Tibial artery (tissue), 4 donors: ENCODE measurements at regions not wholly inside any gene's neighbourhood (a gene's known extent, or its start where the extent isn't known, plus 50 kb on each side); places are given as distances from the start of the nearest gene placed in this dataset.

Experiments
- DNase-seq, 2 donors: peaks; one replicate each; pipeline ENCODE4 v3.0.0-alpha.2; 2019
- H3K27ac ChIP-seq, 2 donors: fragments of 200-600 bp; sonication (generic) in 1 of 2; 1 replicate in 1 of 2; 2 replicates in 1 of 2; pipeline ENCODE4 v1.5.1; 2018 to 2019; ENCODE audit warnings: mild to moderate bottlenecking in 1 of 2
- H3K27me3 ChIP-seq, 2 donors: fragments of 200-600 bp; sonication (generic) in 1 of 2; one replicate each; pipeline versions ENCODE4 v1.5.1 to v1.6.0; 2016 to 2019
- H3K36me3 ChIP-seq, 3 donors: fragments of 200-600 bp; sonication (generic) in 2 of 3; one replicate each; pipeline ENCODE4 v1.5.1; 2016 to 2019; ENCODE audit warnings: mild to moderate bottlenecking in 2 of 3
- H3K4me1 ChIP-seq, 4 donors: fragments of 200-600 bp; sonication (generic) in 2 of 4; 1 replicate in 3 of 4; 2 replicates in 1 of 4; pipeline ENCODE4 v1.5.1; 2016 to 2019
- H3K4me3 ChIP-seq, 2 donors: fragments of 200-600 bp; sonication (generic) in 1 of 2; 1 replicate in 1 of 2; 2 replicates in 1 of 2; pipeline ENCODE4 v1.5.1; 2018 to 2019; ENCODE audit warnings: mild to moderate bottlenecking in 2 of 2
- H3K9me3 ChIP-seq, 3 donors: fragments of 200-600 bp; sonication (generic) in 1 of 3; one replicate each; pipeline ENCODE4 v1.5.1; 2016 to 2019
- intact Hi-C: fragments of 100-400 bp; cut with DNase I; formaldehyde crosslinking; loops from one replicate; pipeline ENCODE4 v1.15.0; 2023; ENCODE audit warnings: low total_unique reads
- TF ChIP-seq, protein P1 (sequence below), 2 experiments: fragments of 200-600 bp in 1 of 2; fragments of 450-650 bp in 1 of 2; IDR thresholded peaks; one replicate each; pipeline ENCODE4 v1.5.1; 2017 to 2019; ENCODE audit warnings: antibody characterized with exemption in 2 of 2, mild to moderate bottlenecking in 1 of 2, moderate library complexity in 1 of 2

DNA sequence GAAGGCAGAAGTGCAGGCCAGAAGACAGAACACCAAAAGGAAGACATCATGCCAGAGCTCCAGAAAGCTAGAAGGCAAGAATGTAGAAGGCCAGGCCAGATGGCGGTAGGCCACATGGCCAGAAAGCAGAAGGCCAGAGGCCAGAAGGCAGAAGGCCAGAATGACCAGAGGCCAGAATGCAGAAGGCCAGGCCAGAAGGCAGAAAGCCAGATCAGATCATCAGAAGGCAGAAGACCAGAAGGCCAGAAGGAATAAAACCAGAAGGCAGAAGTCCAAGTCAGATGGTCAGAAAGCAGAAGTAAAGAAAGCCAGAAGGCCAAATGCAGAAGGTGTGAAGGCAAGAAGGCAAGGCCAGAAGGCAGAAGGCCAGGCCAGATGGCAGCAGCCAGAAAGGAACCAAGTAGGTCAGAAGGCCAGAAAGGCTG is 185.0 kb downstream of the TUBA3C start:
- no peak for DNase-seq
- intact Hi-C loops = no loop called here
- H3K27me3 ChIP-seq = no peaks in the 10 kb centered on the region

DNA sequence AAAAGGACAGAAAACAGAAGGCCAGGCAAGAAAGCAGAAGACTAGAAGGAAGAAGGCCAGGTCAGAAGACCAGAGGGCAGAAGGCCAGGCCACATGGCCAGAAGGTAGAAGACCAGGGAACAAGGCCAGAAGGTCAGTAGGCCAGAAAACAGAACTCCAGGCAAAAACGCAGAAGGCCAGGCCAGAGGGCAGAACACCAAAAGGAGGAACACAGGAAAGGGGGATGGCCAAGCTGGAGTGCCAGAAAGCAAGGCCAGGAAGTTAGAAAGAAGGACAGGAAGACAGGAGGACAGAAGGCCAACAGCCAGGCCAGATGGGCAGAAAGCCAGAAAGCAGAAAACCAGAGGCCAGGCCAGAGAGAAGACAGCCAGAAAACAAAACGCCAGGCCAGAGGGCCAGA is 185.4 kb downstream of the TUBA3C start:
- TF ChIP-seq, protein P1, sequence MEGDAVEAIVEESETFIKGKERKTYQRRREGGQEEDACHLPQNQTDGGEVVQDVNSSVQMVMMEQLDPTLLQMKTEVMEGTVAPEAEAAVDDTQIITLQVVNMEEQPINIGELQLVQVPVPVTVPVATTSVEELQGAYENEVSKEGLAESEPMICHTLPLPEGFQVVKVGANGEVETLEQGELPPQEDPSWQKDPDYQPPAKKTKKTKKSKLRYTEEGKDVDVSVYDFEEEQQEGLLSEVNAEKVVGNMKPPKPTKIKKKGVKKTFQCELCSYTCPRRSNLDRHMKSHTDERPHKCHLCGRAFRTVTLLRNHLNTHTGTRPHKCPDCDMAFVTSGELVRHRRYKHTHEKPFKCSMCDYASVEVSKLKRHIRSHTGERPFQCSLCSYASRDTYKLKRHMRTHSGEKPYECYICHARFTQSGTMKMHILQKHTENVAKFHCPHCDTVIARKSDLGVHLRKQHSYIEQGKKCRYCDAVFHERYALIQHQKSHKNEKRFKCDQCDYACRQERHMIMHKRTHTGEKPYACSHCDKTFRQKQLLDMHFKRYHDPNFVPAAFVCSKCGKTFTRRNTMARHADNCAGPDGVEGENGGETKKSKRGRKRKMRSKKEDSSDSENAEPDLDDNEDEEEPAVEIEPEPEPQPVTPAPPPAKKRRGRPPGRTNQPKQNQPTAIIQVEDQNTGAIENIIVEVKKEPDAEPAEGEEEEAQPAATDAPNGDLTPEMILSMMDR (IDR thresholded peaks at IDR 0.05) = no peak
- Histone ChIP-seq H3K4me3 (no peak overlapping the region), H3K4me1 (peaks cover 0 to 38% (median 13%) of the 10 kb centered on the region in 4 donors), H3K27me3 (no peaks in the 10 kb centered on the region), H3K9me3 (peaks cover 0 to 15% (median 0%) of the 10 kb centered on the region in 3 donors), H3K36me3 (no peaks in the 10 kb centered on the region), H3K27ac (no peak overlapping the region)
- intact Hi-C loops = no loop called here
- no peak for DNase-seq

More for the DNA sequence above, 185.0 kb downstream of the TUBA3C start:
- Histone ChIP-seq H3K9me3 (peaks cover 0 to 15% (median 0%) of the 10 kb centered on the region in 3 donors), H3K4me1 (peaks cover 0 to 38% (median 13%) of the 10 kb centered on the region in 4 donors), H3K36me3 (no peaks in the 10 kb centered on the region), H3K4me3 (no peak overlapping the region), H3K27ac (no peak overlapping the region)
- TF ChIP-seq, protein P1 (IDR thresholded peaks at IDR 0.05) = no peak

DNA sequence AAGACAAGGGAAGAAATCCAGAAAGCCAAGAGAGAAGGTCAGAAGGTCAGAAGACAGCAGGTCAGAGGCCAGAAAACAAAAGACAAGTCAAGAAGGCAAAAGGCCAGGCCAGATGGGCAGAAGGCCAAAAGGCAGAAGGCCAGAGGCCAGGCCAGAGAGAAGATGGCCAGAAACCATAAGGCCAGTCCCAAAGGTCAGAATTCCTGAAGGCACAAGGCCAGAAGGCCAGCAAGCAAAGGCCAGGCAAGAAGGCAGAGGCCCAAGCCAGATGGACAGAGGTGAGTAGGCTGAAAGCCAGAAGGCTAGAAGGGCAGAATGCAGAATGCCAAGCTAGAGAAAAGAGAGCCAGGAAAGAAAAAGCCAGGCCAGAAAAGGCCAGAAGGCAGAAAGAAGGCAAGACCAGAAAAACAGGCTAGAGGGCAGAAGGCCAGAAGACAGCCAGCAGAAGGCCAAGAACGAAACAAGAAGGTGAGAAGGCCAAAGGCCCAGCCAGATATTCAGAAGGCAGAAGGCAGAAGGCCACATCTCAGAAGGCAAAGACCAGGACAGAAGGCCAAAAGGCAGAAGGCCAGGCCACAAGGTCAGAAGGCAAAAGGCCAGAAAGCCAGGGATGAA is 186.3 kb downstream of the TUBA3C start:
- no peaks in the 10 kb centered on the region for H3K36me3 ChIP-seq
- H3K4me3 ChIP-seq = no peak overlapping the region
- no peaks in the 10 kb centered on the region for H3K27me3 ChIP-seq
- TF ChIP-seq, protein P1 (IDR thresholded peaks at IDR 0.05) = no peak
- H3K4me1 ChIP-seq = peaks cover 0 to 38% (median 13%) of the 10 kb centered on the region in 4 donors
- H3K9me3 ChIP-seq = peaks cover 0 to 15% (median 0%) of the 10 kb centered on the region in 3 donors
- intact Hi-C loops = no loop called here
- no peak overlapping the region for H3K27ac ChIP-seq
- DNase-seq = no peak

DNA sequence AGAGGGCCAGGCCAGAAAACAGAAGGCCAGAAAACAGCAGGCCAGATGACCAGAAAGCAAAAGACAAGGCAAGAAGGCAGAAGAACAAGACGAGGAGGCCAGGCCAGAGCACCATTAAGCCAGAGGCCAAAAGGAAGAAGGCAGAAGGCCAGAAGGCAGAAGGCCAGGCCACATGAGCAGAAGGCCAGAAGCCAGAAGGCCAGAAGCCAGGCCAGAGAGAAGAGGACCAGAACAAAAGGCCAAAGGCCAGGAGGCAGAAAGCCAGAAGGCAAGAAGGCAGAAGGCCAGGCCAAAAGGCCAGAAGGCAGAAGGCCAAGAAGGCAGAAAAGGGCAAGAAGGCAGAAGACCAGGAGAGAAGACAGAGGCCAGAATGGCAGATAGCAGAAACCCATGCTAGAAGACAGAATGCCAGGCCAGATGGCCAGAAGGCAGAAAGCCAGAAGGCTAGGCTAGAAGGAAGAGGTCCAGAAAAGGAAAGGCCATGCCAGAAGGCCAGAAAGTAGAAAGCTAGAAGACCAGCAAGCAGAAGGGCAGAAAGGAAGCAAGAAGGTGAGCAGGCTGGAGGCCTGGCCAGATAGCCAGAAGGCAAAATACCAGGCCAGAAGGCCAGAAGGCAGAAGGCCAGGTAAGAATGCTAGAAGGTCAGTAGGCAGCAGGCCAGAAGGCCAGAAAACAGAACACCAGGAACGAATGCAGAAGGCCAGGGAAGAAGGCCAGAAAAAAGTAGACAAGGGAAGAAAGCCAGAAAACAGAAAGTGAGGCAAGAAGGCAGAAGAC is 187.6 kb downstream of the TUBA3C start:
- intact Hi-C loops = no loop called here
- peaks cover 0 to 38% (median 13%) of the 10 kb centered on the region in 4 donors for H3K4me1 ChIP-seq
- H3K27me3 ChIP-seq = no peaks in the 10 kb centered on the region
- peaks cover 0 to 15% (median 0%) of the 10 kb centered on the region in 3 donors for H3K9me3 ChIP-seq
- H3K4me3 ChIP-seq = no peak overlapping the region
- TF ChIP-seq, protein P1 (IDR thresholded peaks at IDR 0.05) = no peak
- no peaks in the 10 kb centered on the region for H3K36me3 ChIP-seq
- DNase-seq = no peak
- no peak overlapping the region for H3K27ac ChIP-seq

DNA sequence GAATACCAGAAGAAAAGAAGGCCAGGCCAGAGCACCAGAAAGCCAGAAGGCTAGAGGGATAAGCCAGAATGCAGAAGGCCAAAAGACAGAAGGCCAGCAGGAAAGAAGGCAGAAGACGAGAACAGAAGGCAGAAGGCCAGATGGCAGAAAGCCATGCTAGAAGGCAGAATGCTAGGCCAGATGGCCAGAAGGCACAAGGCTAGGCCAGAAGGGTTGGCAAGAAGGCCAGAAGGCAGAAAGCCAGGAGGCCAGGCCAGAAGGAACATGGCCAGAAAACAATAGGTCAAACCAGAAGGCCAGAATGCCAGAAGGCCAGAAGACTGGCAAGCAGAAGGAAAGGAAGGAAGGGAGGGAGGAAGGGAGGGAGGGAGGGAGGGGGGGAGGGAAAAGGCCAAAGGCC is 188.8 kb downstream of the TUBA3C start:
- Histone ChIP-seq H3K36me3 (no peaks in the 10 kb centered on the region), H3K9me3 (peaks cover 0 to 15% (median 0%) of the 10 kb centered on the region in 3 donors), H3K27me3 (no peaks in the 10 kb centered on the region), H3K4me1 (peaks cover 0 to 38% (median 13%) of the 10 kb centered on the region in 4 donors), H3K4me3 (no peak overlapping the region), H3K27ac (no peak overlapping the region)
- TF ChIP-seq, protein P1 (IDR thresholded peaks at IDR 0.05) = no peak
- no peak for DNase-seq
- intact Hi-C loops = no loop called here
